GM21737 (cell line): ENCODE measurements at regions not wholly inside any gene's neighbourhood (a gene's known extent, or its start where the extent isn't known, plus 50 kb on each side); places are given as distances from the start of the nearest gene placed in this dataset.

Experiments used
- ATAC-seq: cut with Tn5 transposase; IDR thresholded peaks from one replicate; pipeline ENCODE4 v1.9.1; 2021; ENCODE audit warnings: mild to moderate bottlenecking, moderate library complexity; ENCODE audit not compliant: unreplicated experiment

- ATAC-seq = no peak
Observed at GRCh38 chr6:6834356-6835222, 246.1 kb downstream of the LY86 start.

GRCh38 chr6:6835223-6835503, 246.6 kb downstream of the LY86 start:
- ATAC-seq = no peak

- ATAC-seq = no peak
Observed at GRCh38 chr6:6836609-6837406, 248.3 kb downstream of the LY86 start.

- ATAC-seq = no peak
Observed at GRCh38 chr6:6837541-6838080, 249.1 kb downstream of the LY86 start.

GRCh38 chr6:6840831-6841291, 252.3 kb downstream of the LY86 start:
- peak; percentile 54 for ATAC-seq

- no peak for ATAC-seq
Observed at GRCh38 chr6:6841571-6841970, 253.1 kb downstream of the LY86 start.

- no peak for ATAC-seq
Observed at GRCh38 chr6:6842291-6842690, 253.8 kb downstream of the LY86 start.

- ATAC-seq = no peak
Observed at GRCh38 chr6:6843057-6843627, 254.6 kb downstream of the LY86 start.

- no peak for ATAC-seq
Observed at GRCh38 chr6:6843777-6844176, 255.3 kb downstream of the LY86 start.

- no peak for ATAC-seq
Observed at GRCh38 chr6:6844530-6844929, 256.0 kb downstream of the LY86 start.

GRCh38 chr6:6845603-6846002, 257.1 kb downstream of the LY86 start:
- ATAC-seq = no peak

- no peak for ATAC-seq
Observed at GRCh38 chr6:6847591-6847990, 259.1 kb downstream of the LY86 start.

- ATAC-seq = no peak
Observed at GRCh38 chr6:6851059-6851948, 256.5 kb upstream of the RREB1 start.

GRCh38 chr6:6851949-6852261, 255.9 kb upstream of the RREB1 start:
- no peak for ATAC-seq

GRCh38 chr6:6856538-6857523, 250.9 kb upstream of the RREB1 start:
- no peak for ATAC-seq

GRCh38 chr6:6857528-6857927, 250.2 kb upstream of the RREB1 start:
- no peak for ATAC-seq

GRCh38 chr6:6858533-6858982, 249.2 kb upstream of the RREB1 start:
- no peak for ATAC-seq

- no peak for ATAC-seq
Observed at GRCh38 chr6:6859105-6859504, 248.7 kb upstream of the RREB1 start.

GRCh38 chr6:6859722-6860121, 248.0 kb upstream of the RREB1 start:
- ATAC-seq = no peak
